SKM-1 treated with dmso at 0.1 percent for 144 hours (cell line): ENCODE measurements at regions not wholly inside any gene's neighbourhood (a gene's known extent, or its start where the extent isn't known, plus 50 kb on each side); places are given as distances from the start of the nearest gene placed in this dataset.
A peak's percentile ranks its signal among the peaks of the same experiment; 100 is the strongest.
"Not testable (repeated sequence)": the region's sequence is repeated elsewhere in the genome, so short reads cannot be mapped to it uniquely, and the experiment has no call there.

ENCODE experiments used
- DNase-seq: peaks from one replicate; lab custom pipeline; 2025; ENCODE audit not compliant: unreplicated experiment; lab: John Stamatoyannopoulos, UW

- DNase-seq, result no peak
These were observed 499.1 kb upstream of the RUNX1 start for GRCh38 chr21:35547946-35548774.

GRCh38 chr21:35543746-35544145 is 494.6 kb upstream of the RUNX1 start:
- no peak for DNase-seq

GRCh38 chr21:35540950-35541638 is 492.0 kb upstream of the RUNX1 start:
- no peak for DNase-seq

- no peak for DNase-seq
These were observed 489.3 kb upstream of the RUNX1 start for GRCh38 chr21:35538386-35538785.

- DNase-seq, result no peak
These were observed 488.5 kb upstream of the RUNX1 start for GRCh38 chr21:35537604-35538003.

- DNase-seq, result no peak
These were observed 484.8 kb upstream of the RUNX1 start for GRCh38 chr21:35533893-35534292.

- DNase-seq, result peak; percentile 71
These were observed 481.7 kb upstream of the RUNX1 start for GRCh38 chr21:35530766-35531165.

- peak; percentile 13 for DNase-seq
These were observed 480.2 kb upstream of the RUNX1 start for GRCh38 chr21:35529171-35529863.

GRCh38 chr21:35528116-35529042 is 479.3 kb upstream of the RUNX1 start:
- peak; percentile 48 for DNase-seq

GRCh38 chr21:35527358-35527757 is 478.3 kb upstream of the RUNX1 start:
- no peak for DNase-seq

GRCh38 chr21:35525443-35525842 is 476.3 kb upstream of the RUNX1 start:
- no peak for DNase-seq

- no peak for DNase-seq
These were observed 472.9 kb upstream of the RUNX1 start for GRCh38 chr21:35521852-35522505.

- no peak for DNase-seq
These were observed 472.2 kb upstream of the RUNX1 start for GRCh38 chr21:35521293-35521692.

- no peak for DNase-seq
These were observed 471.8 kb upstream of the RUNX1 start for GRCh38 chr21:35520856-35521255.

- DNase-seq, result no peak
These were observed 471.2 kb upstream of the RUNX1 start for GRCh38 chr21:35520302-35520701.

GRCh38 chr21:35517865-35518264 is 468.8 kb upstream of the RUNX1 start:
- no peak for DNase-seq

GRCh38 chr21:35516292-35516691 is 467.2 kb upstream of the RUNX1 start:
- DNase-seq, result not testable (repeated sequence)

- DNase-seq, result no peak
These were observed 463.2 kb upstream of the RUNX1 start for GRCh38 chr21:35512346-35512745.

- no peak for DNase-seq
These were observed 462.6 kb upstream of the RUNX1 start for GRCh38 chr21:35511696-35512162.
